OCI-LY3 (cell line): ENCODE measurements at regions not wholly inside any gene's neighbourhood (a gene's known extent, or its start where the extent isn't known, plus 50 kb on each side); places are given as distances from the start of the nearest gene placed in this dataset.

Source experiments
- H2AFZ ChIP-seq: fragments of 200-600, 300-600 bp; shearing (Covaris generic); 2 replicates; pipeline ENCODE4 v1.6.0; 2014; ENCODE audit warnings: antibody characterized with exemption, low read depth, low read length
- H3K27ac ChIP-seq: fragments of 200-600, 300-600 bp; sonication (generic); 2 replicates; pipeline ENCODE4 v1.5.1; 2014; ENCODE audit warnings: mild to moderate bottlenecking, low read length, moderate library complexity, mixed read lengths
- H3K27me3 ChIP-seq: fragments of 200-600, 300-600 bp; sonication (generic); 2 replicates; pipeline ENCODE4 v1.6.1; 2014; ENCODE audit warnings: low read depth, low read length, mixed read lengths
- H3K36me3 ChIP-seq: fragments of 200-600, 300-600 bp; sonication (generic); replicated peaks from 2 replicates; pipeline ENCODE3; 2014; ENCODE audit warnings: low read depth, low read length, mixed read lengths
- H3K4me1 ChIP-seq: fragments of 300-600, 200-600 bp; sonication (generic); 2 replicates; pipeline ENCODE4 v1.6.1; 2014; ENCODE audit warnings: low read length, mixed read lengths
- H3K4me2 ChIP-seq: fragments of 200-600, 300-600 bp; sonication (generic); 2 replicates; pipeline ENCODE4 v1.6.1; 2014; ENCODE audit warnings: low read length, mixed read lengths
- H3K4me3 ChIP-seq: fragments of 300-600, 200-600 bp; sonication (generic); 2 replicates; pipeline ENCODE4 v1.5.1; 2014; ENCODE audit warnings: antibody characterized with exemption, mild to moderate bottlenecking, low read length, moderate library complexity
- H3K79me2 ChIP-seq: fragments of 300-600, 200-600 bp; shearing (Covaris generic); 2 replicates; pipeline ENCODE4 v1.6.1; 2014; ENCODE audit warnings: mild to moderate bottlenecking, low read length, mixed read lengths
- H3K9ac ChIP-seq: fragments of 300-600, 200-600 bp; shearing (Covaris generic); 2 replicates; pipeline ENCODE4 v1.6.0; 2014; ENCODE audit warnings: mild to moderate bottlenecking, low read length, moderate library complexity
- H3K9me3 ChIP-seq: fragments of 200-600, 300-600 bp; shearing (Covaris generic); 2 replicates; pipeline ENCODE4 v1.6.1; 2014; ENCODE audit warnings: low read length, mixed read lengths; ENCODE audit not compliant: insufficient read depth
- H4K20me1 ChIP-seq: fragments of 200-600, 300-600 bp; sonication (generic); 2 replicates; pipeline ENCODE4 v1.6.1; 2016; ENCODE audit warnings: low read length, mixed read lengths; ENCODE audit not compliant: insufficient read depth
- CTCF ChIP-seq: fragments of 200-600, 300-600 bp; sonication (generic); IDR thresholded peaks from 2 replicates; pipeline ENCODE4 v1.5.1; 2014; ENCODE audit warnings: antibody characterized with exemption, low read length, low read depth
- EZH2phosphoT487 ChIP-seq: fragments of 200-600 bp; shearing (Covaris generic); IDR thresholded peaks from 2 replicates; pipeline ENCODE4 v1.6.1; 2018; ENCODE audit warnings: antibody characterized with exemption, mixed run types, low read depth

- no peaks in the 10 kb centered on the region for H3K4me1 ChIP-seq
- no peak overlapping the region for H2AFZ ChIP-seq
- H3K4me2 ChIP-seq = no peak overlapping the region
- TF ChIP-seq EZH2phosphoT487 (no peak), CTCF (no peak)
- H3K9ac ChIP-seq = no peak overlapping the region
- H3K4me3 ChIP-seq = no peak overlapping the region
- H4K20me1 ChIP-seq = no peaks in the 10 kb centered on the region
- no peak overlapping the region for H3K27ac ChIP-seq
- H3K27me3 ChIP-seq = no peaks in the 10 kb centered on the region
- no peaks in the 10 kb centered on the region for H3K36me3 ChIP-seq
- H3K79me2 ChIP-seq = no peaks in the 10 kb centered on the region
- no peaks in the 10 kb centered on the region for H3K9me3 ChIP-seq
Measured at GRCh38 chr1:222890716-222891115, 75.9 kb downstream of the DISP1 start.

GRCh38 chr1:222891578-222891977 is 76.7 kb downstream of the DISP1 start:
- H3K4me1 ChIP-seq = no peaks in the 10 kb centered on the region
- H3K27me3 ChIP-seq = no peaks in the 10 kb centered on the region
- H3K4me3 ChIP-seq = no peak overlapping the region
- H3K4me2 ChIP-seq = no peak overlapping the region
- no peaks in the 10 kb centered on the region for H3K79me2 ChIP-seq
- no peaks in the 10 kb centered on the region for H4K20me1 ChIP-seq
- H3K27ac ChIP-seq = no peak overlapping the region
- H3K36me3 ChIP-seq = no peaks in the 10 kb centered on the region
- no peak for TF ChIP-seq CTCF
- TF ChIP-seq EZH2phosphoT487 = no peak
- no peak overlapping the region for H2AFZ ChIP-seq
- H3K9me3 ChIP-seq = no peaks in the 10 kb centered on the region
- no peak overlapping the region for H3K9ac ChIP-seq

- Histone ChIP-seq H3K4me1 (no peaks in the 10 kb centered on the region), H3K79me2 (no peaks in the 10 kb centered on the region), H3K27me3 (no peaks in the 10 kb centered on the region), H3K4me2 (no peak overlapping the region), H3K27ac (no peak overlapping the region), H3K4me3 (no peak overlapping the region), H3K9ac (no peak overlapping the region), H3K9me3 (no peaks in the 10 kb centered on the region), H2AFZ (no peak overlapping the region), H3K36me3 (no peaks in the 10 kb centered on the region), H4K20me1 (no peaks in the 10 kb centered on the region)
- TF ChIP-seq CTCF (no peak), EZH2phosphoT487 (no peak)
Measured at GRCh38 chr1:222892137-222892769, 77.4 kb downstream of the DISP1 start.

GRCh38 chr1:222893255-222893654 is 78.4 kb downstream of the DISP1 start:
- no peak overlapping the region for H3K27ac ChIP-seq
- no peaks in the 10 kb centered on the region for H4K20me1 ChIP-seq
- TF ChIP-seq EZH2phosphoT487 (no peak), CTCF (no peak)
- no peak overlapping the region for H2AFZ ChIP-seq
- H3K4me1 ChIP-seq = no peaks in the 10 kb centered on the region
- H3K9ac ChIP-seq = no peak overlapping the region
- H3K27me3 ChIP-seq = no peaks in the 10 kb centered on the region
- H3K4me2 ChIP-seq = no peak overlapping the region
- H3K79me2 ChIP-seq = no peaks in the 10 kb centered on the region
- no peaks in the 10 kb centered on the region for H3K36me3 ChIP-seq
- no peaks in the 10 kb centered on the region for H3K9me3 ChIP-seq
- H3K4me3 ChIP-seq = no peak overlapping the region
